Cardiac fibroblast (primary cell): ENCODE measurements at regions not wholly inside any gene's neighbourhood (a gene's known extent, or its start where the extent isn't known, plus 50 kb on each side); places are given as distances from the start of the nearest gene placed in this dataset.
A peak's percentile ranks its signal among the peaks of the same experiment; 100 is the strongest.
"Not testable (repeated sequence)": the region's sequence is repeated elsewhere in the genome, so short reads cannot be mapped to it uniquely, and the experiment has no call there.

ENCODE experiments used
- DNase-seq, 2 donors: peaks; one replicate each; pipeline versions ENCODE4 v3.0.0 to v3.0.0-alpha.2; 2010; ENCODE audit warnings: low read depth in 2 of 2
- H3K4me3 ChIP-seq, 2 donors: replicated peaks in 1 of 2; 1 replicate in 1 of 2; 2 replicates in 1 of 2; pipeline ENCODE4 v1.5.1; 2011; ENCODE audit warnings: low read depth in 2 of 2, low read length in 2 of 2, mild to moderate bottlenecking in 2 of 2, moderate library complexity in 1 of 2
- CTCF ChIP-seq: IDR thresholded peaks from one replicate; pipeline ENCODE4 v1.5.1; 2011; ENCODE audit warnings: low read depth, mild to moderate bottlenecking, low read length, inconsistent platforms

- H3K4me3 ChIP-seq = no peak overlapping the region
- DNase-seq = peak in 1 of 2 donors; percentile 55
- no peak for TF ChIP-seq CTCF
These were observed 195.3 kb downstream of the GJA1 start for GRCh38 chr6:121630716-121631115.

GRCh38 chr6:121631752-121632151 is 196.3 kb downstream of the GJA1 start:
- DNase-seq, H3K4me3 ChIP-seq: not testable (repeated sequence)

GRCh38 chr6:121633309-121633708 is 197.9 kb downstream of the GJA1 start:
- TF ChIP-seq CTCF = no peak
- H3K4me3 ChIP-seq = no peak overlapping the region
- DNase-seq = no peak

- DNase-seq, H3K4me3 ChIP-seq: not testable (repeated sequence)
These were observed 199.1 kb downstream of the GJA1 start for GRCh38 chr6:121634586-121634985.

- no peak for TF ChIP-seq CTCF
- no peak for DNase-seq
- no peak overlapping the region for H3K4me3 ChIP-seq
These were observed 199.9 kb downstream of the GJA1 start for GRCh38 chr6:121635355-121635754.

- not testable (repeated sequence) for H3K4me3 ChIP-seq, DNase-seq
These were observed 200.8 kb downstream of the GJA1 start for GRCh38 chr6:121636217-121636616.

GRCh38 chr6:121639021-121639420 is 203.6 kb downstream of the GJA1 start:
- H3K4me3 ChIP-seq = no peak overlapping the region
- TF ChIP-seq CTCF = no peak
- no peak for DNase-seq

- H3K4me3 ChIP-seq = no peak overlapping the region
- no peak for DNase-seq
- TF ChIP-seq CTCF = no peak
These were observed 205.7 kb downstream of the GJA1 start for GRCh38 chr6:121641158-121641557.
